GM21717 (cell line): ENCODE measurements at regions not wholly inside any gene's neighbourhood (a gene's known extent, or its start where the extent isn't known, plus 50 kb on each side); places are given as distances from the start of the nearest gene placed in this dataset.

Experiments used
- ATAC-seq: cut with Tn5 transposase; IDR thresholded peaks from one replicate; pipeline ENCODE4 v1.9.1; 2021; ENCODE audit warnings: mild to moderate bottlenecking, moderate library complexity; ENCODE audit not compliant: unreplicated experiment

DNA sequence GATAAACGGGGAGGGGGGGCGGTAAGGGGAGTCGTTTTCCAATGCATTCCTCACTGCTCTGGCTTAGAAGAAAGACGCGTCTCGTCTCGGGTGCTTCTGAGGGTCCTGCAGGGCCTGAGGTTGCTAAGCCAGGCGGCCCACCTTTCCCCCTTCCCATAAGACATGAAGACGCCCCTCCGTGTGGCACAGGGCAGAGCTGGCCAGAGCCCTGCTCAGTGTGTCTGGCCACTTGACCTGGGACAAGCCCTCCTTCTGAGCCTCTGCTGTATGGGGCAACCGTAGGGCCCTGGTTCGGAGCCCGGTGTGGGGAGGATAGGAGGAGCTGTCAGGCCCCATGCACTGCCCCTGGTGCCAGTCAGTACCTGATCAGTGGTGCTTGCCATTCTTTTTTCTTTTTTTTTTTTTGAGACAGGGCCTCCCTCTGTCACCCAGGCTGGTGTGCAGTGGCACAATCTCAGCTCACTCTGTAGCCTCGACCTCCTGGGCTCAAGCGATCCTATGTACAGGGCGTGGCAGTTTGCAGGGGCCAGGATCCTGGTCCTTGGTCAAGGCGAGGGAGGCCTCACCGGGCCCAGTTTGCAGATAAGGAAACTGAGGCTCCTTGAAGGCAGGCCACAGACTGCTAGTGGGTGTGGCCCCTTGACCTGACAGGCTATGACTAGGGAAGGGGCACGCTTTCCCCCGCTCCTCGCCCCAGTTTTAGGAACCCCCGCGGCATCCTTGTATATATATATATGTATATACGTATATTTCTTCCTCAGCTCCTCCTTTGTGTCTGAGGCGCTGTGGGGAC, 172.3 kb upstream of the IER5L start:
- ATAC-seq: no peak

- no peak for ATAC-seq
Measured at GRCh38 chr9:129349665-129349947, 171.5 kb upstream of the IER5L start.

GRCh38 chr9:129348890-129349664, 171.0 kb upstream of the IER5L start:
- no peak for ATAC-seq

GRCh38 chr9:129347316-129348120, 169.5 kb upstream of the IER5L start:
- no peak for ATAC-seq

- no peak for ATAC-seq
Measured at GRCh38 chr9:129346046-129346445, 168.0 kb upstream of the IER5L start.

- no peak for ATAC-seq
Measured at GRCh38 chr9:129344641-129345495, 166.8 kb upstream of the IER5L start.

DNA sequence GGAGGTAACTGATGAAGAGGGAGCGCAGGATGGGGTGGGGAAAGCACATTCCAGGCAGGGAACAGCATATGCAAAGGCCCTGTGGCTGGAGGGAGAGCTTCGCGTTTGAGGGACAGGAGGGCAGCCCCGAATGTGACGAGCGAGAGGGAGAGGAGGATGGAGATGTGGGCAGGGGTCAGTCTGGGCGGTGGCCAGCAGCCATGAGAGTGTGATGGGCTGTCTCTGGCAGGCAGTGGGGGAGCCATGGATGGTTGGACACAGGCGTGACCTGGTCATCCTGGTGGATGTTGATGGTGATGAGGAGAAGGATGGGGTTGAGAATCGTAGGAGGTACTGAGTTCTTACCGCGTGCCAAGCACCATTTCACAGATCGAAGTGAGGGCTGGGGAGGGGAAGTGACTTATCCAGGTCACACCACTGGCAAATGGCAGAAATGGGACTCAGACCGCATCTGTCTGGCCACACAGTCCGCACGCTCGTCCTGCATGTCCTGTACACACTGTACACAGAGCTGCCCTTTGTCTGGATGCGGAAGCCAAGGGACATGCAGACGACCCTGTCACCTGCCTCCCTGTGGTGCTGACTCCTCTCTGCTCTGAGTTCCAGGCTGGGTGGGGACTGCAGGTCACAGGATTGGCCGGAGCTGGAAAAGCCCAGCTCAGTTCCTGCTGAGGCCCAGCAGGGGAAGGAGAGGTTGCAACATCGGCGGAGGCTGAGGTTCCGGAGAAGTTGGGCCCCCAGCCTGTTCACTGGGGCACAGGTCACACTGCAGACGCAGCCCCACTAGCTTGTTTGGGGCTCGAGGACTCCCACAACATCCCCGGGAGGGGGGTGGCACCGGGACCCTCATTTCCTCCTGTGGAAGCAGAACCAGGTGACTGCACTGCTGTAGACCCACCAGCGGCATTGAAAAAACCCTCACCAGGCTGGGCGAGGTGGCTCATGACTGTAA, 165.6 kb upstream of the IER5L start:
- no peak for ATAC-seq

DNA sequence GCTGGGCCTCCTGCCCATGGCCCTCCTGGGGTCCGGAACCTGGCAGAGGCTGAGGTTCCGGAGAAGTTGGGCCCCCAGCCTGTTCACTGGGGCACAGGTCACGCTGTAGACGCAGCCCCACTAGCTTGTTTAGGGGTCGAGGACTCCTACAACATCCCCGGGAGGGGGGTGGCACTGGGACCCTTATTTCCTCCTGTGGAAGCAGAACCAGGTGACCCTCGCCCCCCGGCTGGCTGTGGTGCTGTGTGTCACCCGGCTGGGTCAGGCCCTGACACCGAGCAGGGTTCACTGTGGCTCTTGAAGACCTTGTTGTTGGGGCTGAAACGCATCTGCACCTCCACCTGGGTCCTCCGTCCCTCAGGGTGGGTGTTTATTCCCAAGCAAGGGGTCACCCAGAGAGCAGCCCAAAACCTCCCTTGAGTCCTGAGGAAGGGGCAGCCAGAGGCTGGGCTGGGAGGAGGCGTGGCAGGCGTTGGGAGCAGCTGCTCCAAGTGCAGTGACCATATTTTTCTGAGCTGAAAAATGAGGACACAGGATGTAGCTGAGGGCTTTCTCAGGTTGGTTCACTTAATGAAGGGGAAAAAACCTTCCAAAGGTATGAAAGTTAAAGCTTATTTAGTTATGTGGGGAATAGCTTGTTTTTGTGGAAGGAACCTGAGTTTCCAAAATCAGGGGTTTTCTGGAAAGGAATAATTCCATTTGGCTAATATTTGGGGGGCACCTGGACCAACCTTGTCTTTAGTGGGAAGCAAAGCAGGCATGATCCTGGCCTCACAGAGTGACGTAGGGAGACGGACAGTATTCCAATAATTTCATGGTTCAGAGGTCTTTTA, 164.7 kb upstream of the IER5L start:
- no peak for ATAC-seq

DNA sequence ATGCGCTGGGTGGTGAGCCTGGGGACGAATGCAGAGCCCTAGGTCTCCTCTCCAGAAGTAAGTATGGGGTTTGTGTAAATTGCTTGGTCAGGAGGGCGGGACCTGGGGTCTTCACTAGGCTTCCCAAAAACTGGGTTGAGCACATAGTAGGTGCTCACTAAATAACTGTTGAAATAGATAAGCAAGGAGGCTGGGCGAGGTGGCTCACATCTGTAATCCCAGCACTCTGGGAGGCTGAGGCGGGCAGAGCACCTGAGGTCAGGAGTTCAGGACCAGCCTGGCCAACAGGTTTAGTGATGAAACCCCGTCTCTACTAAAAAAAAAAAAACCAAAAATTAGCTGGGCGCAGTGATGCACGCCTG, 163.9 kb upstream of the IER5L start:
- no peak for ATAC-seq

- no peak for ATAC-seq
Measured at GRCh38 chr9:129341171-129341986, 163.3 kb upstream of the IER5L start.

- no peak for ATAC-seq
Measured at GRCh38 chr9:129340427-129341170, 162.5 kb upstream of the IER5L start.

DNA sequence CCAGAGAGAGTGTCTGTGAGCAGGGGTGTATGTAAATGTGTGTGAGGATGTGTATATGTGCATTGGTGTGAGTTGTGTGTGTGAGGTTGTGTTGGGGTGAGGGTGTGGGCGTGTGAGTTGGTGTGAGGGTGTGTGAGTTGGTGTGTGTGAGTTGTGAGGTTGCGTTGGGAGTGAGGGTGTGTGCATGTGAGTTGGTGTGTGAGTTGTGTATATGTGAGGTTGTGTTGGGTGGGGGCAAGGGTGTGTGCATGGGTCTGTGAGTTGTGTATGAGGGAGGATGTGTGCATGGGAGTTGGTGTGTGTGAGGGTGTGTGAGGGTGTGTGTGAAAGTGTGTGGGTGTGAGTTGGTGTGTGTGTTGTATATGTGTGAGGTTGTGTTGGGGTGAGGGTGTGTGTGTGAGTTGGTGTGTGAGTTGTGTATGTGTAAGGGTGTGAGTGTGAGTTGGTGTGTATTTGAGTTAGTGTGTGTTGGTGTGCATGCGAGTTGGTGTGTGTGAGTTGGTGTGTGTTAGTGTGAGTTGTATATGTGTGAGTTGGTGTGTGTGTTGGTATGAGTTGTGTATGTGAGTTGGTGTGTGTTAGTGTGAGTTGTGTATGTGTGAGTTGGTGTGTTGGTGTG, 161.6 kb upstream of the IER5L start:
- no peak for ATAC-seq

GRCh38 chr9:129338724-129339430, 160.8 kb upstream of the IER5L start:
- no peak for ATAC-seq

GRCh38 chr9:129337336-129338140, 159.5 kb upstream of the IER5L start:
- no peak for ATAC-seq

GRCh38 chr9:129336601-129337331, 158.7 kb upstream of the IER5L start:
- no peak for ATAC-seq
